GM19328 (cell line): ENCODE measurements at regions not wholly inside any gene's neighbourhood (a gene's known extent, or its start where the extent isn't known, plus 50 kb on each side); places are given as distances from the start of the nearest gene placed in this dataset.
"Not testable (repeated sequence)": the region's sequence is repeated elsewhere in the genome, so short reads cannot be mapped to it uniquely, and the experiment has no call there.

ENCODE experiments used
- ATAC-seq: cut with Tn5 transposase; IDR thresholded peaks from one replicate; pipeline ENCODE4 v1.9.1; 2021; ENCODE audit warnings: mild to moderate bottlenecking, moderate library complexity; ENCODE audit not compliant: unreplicated experiment

DNA sequence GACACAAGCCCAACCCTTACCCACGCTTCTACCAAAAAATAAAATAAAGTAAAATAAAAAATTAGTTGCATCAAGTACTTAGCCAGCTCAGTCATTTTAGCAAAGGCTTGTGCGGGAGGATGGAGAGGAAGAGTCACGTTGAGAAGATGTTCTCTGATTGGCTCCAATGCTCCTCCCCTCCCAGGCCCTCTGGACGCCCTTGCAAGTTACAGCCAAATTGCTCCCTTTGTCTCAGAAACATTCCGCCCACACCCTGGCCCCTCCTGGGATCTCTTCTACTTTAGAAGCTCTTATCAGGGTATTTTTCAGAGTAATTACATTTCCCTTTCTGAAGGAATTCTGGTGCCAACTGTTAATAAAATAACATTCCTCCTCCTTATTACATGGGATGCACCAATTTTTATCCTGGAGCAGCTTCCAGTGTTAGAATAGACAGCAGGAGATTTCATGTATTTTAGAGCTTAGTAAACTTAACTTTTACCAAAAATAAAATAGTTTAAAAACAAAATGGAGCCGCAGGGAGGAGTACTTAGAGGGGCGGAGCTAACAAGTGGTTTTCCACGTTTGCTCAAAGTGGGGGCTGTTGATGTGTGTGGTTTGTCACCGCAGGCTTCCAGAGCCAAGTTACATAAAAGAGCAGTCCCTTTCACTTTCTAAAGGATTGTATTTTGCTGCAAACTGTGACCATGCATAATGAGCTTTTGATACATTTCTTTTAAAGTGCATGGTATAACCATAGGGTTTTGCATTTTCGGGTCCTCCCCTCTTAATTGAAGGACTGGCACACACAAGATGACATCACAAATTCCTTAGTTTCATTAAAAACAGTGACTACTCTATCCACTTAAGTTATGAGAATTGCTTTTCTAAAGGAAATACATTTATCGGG, 71.7 kb upstream of the RAP1B start:
- no peak for ATAC-seq

DNA sequence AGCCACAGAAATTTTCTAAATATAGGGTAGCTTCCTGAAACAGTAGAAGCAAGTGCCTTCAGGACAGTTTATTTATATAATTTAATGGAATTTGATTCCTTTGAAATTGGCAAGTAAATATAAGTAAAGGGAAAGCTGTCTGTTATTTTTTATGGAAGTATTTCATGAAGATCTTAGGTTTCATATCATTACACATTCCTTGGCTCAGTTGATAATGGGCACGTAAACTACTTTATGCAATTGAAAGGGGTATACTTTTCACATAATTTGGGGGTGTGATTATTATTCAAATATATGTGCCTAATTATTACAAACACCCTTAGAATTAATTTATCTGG, 71.1 kb upstream of the RAP1B start:
- ATAC-seq = no peak

DNA sequence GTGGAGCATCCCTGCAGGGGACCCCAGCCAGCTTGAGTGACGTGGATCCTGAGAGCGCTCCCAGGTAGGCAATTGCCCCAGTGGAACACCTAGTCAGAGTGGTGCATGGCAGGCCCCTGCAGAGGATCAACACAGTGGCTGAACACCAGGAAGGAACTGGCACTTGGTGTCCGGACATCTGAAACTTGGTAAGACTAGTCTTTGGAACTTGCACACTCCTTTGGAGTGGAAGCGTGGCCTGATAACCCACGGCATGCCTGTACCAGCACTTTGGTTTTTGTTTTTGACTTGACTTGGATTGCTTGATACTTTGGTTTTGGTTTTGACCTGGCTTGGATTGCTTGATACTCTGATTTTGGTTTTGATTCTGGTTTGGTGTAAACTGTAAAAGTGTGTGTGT, 69.9 kb upstream of the RAP1B start:
- not testable (repeated sequence) for ATAC-seq

DNA sequence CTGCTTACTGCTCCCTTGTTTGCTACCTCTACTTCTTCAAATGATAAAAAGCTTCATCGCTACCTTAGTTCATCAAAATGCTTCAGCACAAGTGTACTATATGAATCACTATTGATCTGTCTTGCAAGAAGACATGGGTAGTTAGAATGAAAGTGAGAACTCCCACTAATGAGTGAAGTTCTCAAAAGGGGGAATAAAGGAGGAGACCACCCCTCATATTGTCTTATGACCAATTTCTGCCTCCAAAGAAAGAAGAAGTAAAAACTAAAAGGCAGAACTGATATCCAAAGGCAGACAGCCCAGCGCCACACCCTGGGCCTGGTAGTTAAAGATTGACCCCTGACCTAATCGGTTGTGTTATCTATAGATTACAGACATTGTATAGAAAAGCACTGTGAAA, 63.4 kb upstream of the RAP1B start:
- ATAC-seq = not testable (repeated sequence)

DNA sequence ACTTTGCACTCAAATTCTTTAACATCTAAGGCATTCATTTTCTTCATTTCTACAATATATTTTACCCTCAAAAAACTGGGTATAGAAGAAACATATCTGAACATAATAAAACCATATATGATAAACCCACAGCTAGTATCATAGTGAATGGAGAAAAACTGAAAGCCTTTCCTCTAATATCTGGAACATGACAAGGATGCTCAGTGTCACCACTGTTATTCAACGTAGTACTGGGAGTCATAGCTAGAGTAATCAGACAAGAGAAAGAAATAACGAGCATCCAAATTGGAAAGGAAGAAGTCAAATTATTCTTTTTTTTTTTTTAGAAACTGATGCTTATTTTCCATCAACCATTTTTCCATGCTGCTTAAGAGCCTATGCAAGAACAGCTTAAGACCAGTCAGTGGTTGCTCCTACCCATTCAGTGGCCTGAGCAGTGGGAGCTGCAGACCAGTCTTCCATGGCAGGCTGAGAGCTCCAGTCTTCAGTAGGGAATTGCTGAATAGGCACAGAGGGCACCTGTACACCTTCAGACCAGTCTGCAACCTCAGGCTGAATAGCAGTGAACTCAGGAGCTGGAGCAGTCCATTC, 58.0 kb upstream of the RAP1B start:
- not testable (repeated sequence) for ATAC-seq

DNA sequence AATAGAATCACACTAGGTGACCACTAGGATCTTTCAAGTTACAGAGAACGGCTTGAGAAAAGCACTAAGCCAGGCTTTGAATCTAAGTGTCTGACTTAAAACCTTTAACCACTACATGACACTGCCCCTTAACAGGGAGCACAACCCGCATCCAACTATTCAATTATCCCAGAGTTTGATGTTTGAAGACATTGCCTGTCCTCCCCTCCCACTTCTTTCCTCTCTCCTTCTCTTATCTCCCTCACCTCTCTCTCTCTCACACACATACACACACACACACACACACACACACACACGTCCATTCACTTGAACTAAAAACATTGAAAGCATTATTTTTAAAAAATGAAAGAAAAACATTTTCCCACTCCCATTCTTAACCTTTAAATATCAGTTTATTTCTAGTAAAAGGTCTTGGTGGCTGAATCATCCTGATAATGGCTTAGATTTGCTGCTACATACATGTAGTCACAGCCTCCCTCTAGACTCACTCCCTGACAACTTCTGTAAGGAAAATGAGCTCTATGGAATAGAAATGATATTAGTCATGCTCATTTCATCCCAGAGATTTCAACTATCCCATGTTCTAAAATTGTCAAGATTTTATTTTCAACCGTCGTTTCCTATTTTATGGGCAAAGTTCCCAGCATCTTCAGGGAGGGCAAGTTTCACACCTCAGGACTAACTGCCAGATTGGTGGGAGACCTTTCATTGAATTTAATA, 53.5 kb upstream of the RAP1B start:
- no peak for ATAC-seq

DNA sequence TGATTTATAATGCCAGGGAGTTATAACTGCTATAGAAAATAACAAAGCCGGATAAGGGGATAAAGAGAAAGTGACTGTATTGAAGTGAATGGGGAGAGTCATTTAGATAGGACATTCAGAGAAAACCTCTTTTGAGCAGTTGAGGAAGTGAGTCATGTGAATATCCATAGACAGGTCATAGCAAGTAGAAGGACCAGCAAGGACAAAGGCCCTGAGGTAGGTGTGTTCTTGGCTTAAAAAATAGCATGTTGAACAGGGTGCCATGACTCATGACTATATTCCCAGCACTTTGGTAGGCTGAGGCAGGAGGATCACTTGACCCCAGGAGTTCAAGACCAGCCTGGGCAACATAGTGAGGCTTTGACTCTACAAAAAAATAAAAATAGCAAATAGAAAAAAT, 51.5 kb upstream of the RAP1B start:
- ATAC-seq = no peak

DNA sequence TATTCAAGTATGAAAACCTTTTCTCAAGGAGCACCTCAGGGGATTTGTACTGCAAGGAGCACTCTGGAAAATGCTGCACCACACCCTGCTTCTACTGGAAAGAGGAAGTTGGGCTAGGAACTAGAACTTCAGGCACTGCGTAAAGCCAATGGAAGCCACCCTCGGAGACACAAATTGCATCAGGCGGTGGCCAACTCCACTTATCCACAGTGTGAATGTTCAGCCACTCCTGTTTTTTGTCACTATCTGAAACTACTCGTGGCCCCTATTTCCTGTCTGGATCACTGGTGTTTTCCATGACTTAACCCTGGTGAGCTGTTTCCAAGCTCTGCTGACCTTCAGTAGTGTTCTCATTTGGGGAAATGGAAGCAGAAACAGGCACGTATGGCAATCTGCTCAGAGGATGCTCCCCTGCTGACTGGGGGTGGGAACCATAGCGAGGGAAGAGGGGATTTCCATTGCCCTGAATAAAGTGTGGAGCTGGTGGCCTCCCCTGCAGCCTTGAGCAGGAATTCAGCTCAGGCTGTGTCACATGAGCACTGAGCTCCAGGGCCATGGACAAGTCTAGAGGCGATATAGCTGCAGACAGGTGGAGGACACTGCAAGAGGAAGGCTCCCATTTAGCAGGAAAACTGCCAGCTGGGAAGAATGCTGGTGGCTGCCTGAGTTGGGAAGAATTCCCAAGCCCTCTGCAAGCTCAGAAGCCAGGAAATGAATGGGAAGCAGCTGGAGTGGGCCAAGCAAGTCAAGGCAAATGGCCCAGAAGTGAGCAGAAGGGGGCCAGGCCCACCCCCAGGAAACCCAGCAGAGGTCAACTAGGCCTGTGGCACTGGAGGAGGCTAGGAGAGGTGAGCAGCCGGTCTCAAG, 50.5 kb upstream of the RAP1B start:
- ATAC-seq = no peak

DNA sequence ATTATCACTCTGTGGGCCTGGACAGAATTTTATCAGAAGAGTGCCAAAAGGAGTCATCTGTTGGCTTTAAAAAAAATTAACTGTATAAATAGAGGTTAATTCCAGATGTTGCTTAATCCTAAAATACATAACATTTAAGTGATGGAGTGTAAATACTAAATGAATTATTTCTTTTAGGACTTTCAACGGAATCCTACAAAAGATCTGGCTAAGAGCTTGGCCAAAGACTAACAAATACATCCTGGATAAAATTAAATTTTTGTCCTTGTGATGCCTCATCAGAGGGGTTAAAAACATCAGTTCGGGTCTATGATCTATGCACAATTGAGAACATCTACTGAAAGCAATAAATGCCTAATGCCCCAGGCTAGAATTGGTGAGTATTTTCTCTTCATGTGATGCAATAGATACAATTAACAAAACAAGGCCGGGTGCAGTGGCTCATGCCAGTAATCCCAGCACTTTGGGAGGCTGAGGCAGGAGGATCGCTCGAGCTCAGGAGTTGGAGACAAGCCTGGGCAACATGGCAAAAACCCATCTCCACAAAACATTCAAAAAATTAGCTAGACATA, 49.8 kb upstream of the RAP1B start:
- ATAC-seq = no peak
